H9 (cell line): ENCODE measurements at regions not wholly inside any gene's neighbourhood (a gene's known extent, or its start where the extent isn't known, plus 50 kb on each side); places are given as distances from the start of the nearest gene placed in this dataset.

Experiments used
- DNase-seq: peaks from one replicate; pipeline ENCODE4 v3.0.0-alpha.2; 2017
- H2AFZ ChIP-seq: one replicate; pipeline ENCODE4 v1.6.1; 2013; ENCODE audit warnings: mild to moderate bottlenecking, low read length, control low read depth, moderate library complexity
- H2AK5ac ChIP-seq: 2 replicates; pipeline ENCODE4 v1.6.1; 2013; ENCODE audit warnings: low read length, control low read depth, mixed read lengths; ENCODE audit not compliant: insufficient read length
- H2BK120ac ChIP-seq: one replicate; pipeline ENCODE4 v1.6.1; 2013; ENCODE audit warnings: low read depth, mild to moderate bottlenecking, low read length, control low read depth, inconsistent platforms; ENCODE audit not compliant: poor library complexity, severe bottlenecking
- H2BK12ac ChIP-seq: 2 replicates; pipeline ENCODE4 v1.6.1; 2013; ENCODE audit warnings: low read length, control low read depth, mixed read lengths, low read depth; ENCODE audit not compliant: insufficient read length
- H2BK15ac ChIP-seq: 2 replicates; pipeline ENCODE4 v1.6.1; 2013; ENCODE audit warnings: low read depth, low read length, control low read depth
- H2BK20ac ChIP-seq: one replicate; pipeline ENCODE4 v1.6.1; 2013; ENCODE audit warnings: low read depth, mild to moderate bottlenecking, low read length, control low read depth, inconsistent platforms; ENCODE audit not compliant: poor library complexity, severe bottlenecking
- H2BK5ac ChIP-seq: 2 replicates; pipeline ENCODE4 v1.6.1; 2013; ENCODE audit warnings: low read length, control low read depth, mixed read lengths; ENCODE audit not compliant: insufficient read length
- H3K14ac ChIP-seq: 2 replicates; pipeline ENCODE4 v1.6.1; 2013; ENCODE audit warnings: low read length, control low read depth; ENCODE audit not compliant: insufficient read depth
- H3K18ac ChIP-seq: 2 replicates; pipeline ENCODE4 v1.6.1; 2013; ENCODE audit warnings: low read depth, mild to moderate bottlenecking, mixed read lengths, low read length, control low read depth; ENCODE audit not compliant: insufficient read length
- H3K23ac ChIP-seq: 2 replicates; pipeline ENCODE4 v1.6.1; 2013; ENCODE audit warnings: low read length, control low read depth, mixed read lengths, low read depth; ENCODE audit not compliant: insufficient read length
- H3K23me2 ChIP-seq: 2 replicates; pipeline ENCODE4 v1.6.1; 2013; ENCODE audit warnings: low read depth, mild to moderate bottlenecking, mixed read lengths, low read length, control low read depth; ENCODE audit not compliant: insufficient read length, poor library complexity, severe bottlenecking
- H3K27ac ChIP-seq: 2 replicates; pipeline ENCODE4 v1.5.1; 2013; ENCODE audit warnings: low read length, control low read depth, mixed read lengths, low read depth; ENCODE audit not compliant: insufficient read length
- H3K27me3 ChIP-seq: 2 replicates; pipeline ENCODE4 v1.6.1; 2013; ENCODE audit warnings: low read length, control low read depth, inconsistent platforms; ENCODE audit not compliant: insufficient read depth
- H3K4ac ChIP-seq: 2 replicates; pipeline ENCODE4 v1.6.1; 2013; ENCODE audit warnings: low read depth, mild to moderate bottlenecking, control low read depth, inconsistent platforms, low read length, moderate library complexity
- H3K4me1 ChIP-seq: 2 replicates; pipeline ENCODE4 v1.6.1; 2013; ENCODE audit warnings: low read length, control low read depth, inconsistent platforms; ENCODE audit not compliant: insufficient read depth
- H3K4me2 ChIP-seq: 2 replicates; pipeline ENCODE4 v1.6.1; 2013; ENCODE audit warnings: low read length, control low read depth, mixed read lengths; ENCODE audit not compliant: insufficient read length, insufficient read depth
- H3K56ac ChIP-seq: 2 replicates; pipeline ENCODE4 v1.6.1; 2013; ENCODE audit warnings: low read depth, mild to moderate bottlenecking, mixed read lengths, low read length, control low read depth; ENCODE audit not compliant: insufficient read length
- H3K79me1 ChIP-seq: 2 replicates; pipeline ENCODE4 v1.6.1; 2013; ENCODE audit warnings: low read depth, mild to moderate bottlenecking, moderate library complexity, low read length, control low read depth, inconsistent platforms; ENCODE audit not compliant: insufficient read depth, poor library complexity, severe bottlenecking
- H3K79me2 ChIP-seq: 2 replicates; pipeline ENCODE4 v1.6.1; 2013; ENCODE audit warnings: low read length, control low read depth, inconsistent platforms; ENCODE audit not compliant: insufficient read depth
- H3K9ac ChIP-seq: 2 replicates; pipeline ENCODE4 v1.6.1; 2013; ENCODE audit warnings: low read length, control low read depth, mixed read lengths; ENCODE audit not compliant: insufficient read length; ENCODE audit errors: extremely low read depth
- H3K9me3 ChIP-seq: one replicate; pipeline ENCODE4 v1.6.1; 2013; ENCODE audit warnings: low read depth, low read length, inconsistent platforms; ENCODE audit not compliant: control insufficient read depth
- H3T11ph ChIP-seq: one replicate; pipeline ENCODE4 v1.6.1; 2013; ENCODE audit warnings: mild to moderate bottlenecking, low read length, control low read depth, inconsistent platforms
- H4K20me1 ChIP-seq: one replicate; pipeline ENCODE4 v1.6.1; 2013; ENCODE audit not compliant: control insufficient read depth, insufficient read length, insufficient read depth
- H4K5ac ChIP-seq: 2 replicates; pipeline ENCODE4 v1.6.1; 2013; ENCODE audit warnings: low read depth, mild to moderate bottlenecking, mixed read lengths, low read length, control low read depth; ENCODE audit not compliant: insufficient read length
- H4K8ac ChIP-seq: replicated peaks from 2 replicates; pipeline ENCODE4 v1.6.1; 2013; ENCODE audit warnings: low read length, control low read depth, mixed read lengths, low read depth; ENCODE audit not compliant: insufficient read length
- H4K91ac ChIP-seq: 2 replicates; pipeline ENCODE4 v1.6.1; 2013; ENCODE audit warnings: low read depth, mild to moderate bottlenecking, moderate library complexity, mixed read lengths, low read length, control low read depth; ENCODE audit not compliant: insufficient read length
- H3K27ac Mint-ChIP-seq, 3 experiments: 2 replicates in 2 of 3; 3 replicates in 1 of 3; pipeline ENCODE4 v1.8.0; 2020 to 2021; ENCODE audit warnings: mixed read lengths in 3 of 3, mild to moderate bottlenecking in 1 of 3, moderate library complexity in 1 of 3
- H3K27me3 Mint-ChIP-seq: 2 replicates; pipeline ENCODE4 v1.8.0; 2021; ENCODE audit warnings: low read depth, mild to moderate bottlenecking, moderate library complexity, mixed read lengths
- H3K36me3 Mint-ChIP-seq, 3 experiments: 2 replicates in 2 of 3; 3 replicates in 1 of 3; pipeline ENCODE4 v1.8.0; 2020 to 2021; ENCODE audit warnings: low read depth in 3 of 3, mixed read lengths in 3 of 3; ENCODE audit not compliant: insufficient read depth in 1 of 3
- H3K4me1 Mint-ChIP-seq, 2 experiments: 2 replicates each; pipeline ENCODE4 v1.8.0; 2020; ENCODE audit warnings: mixed read lengths in 2 of 2
- H3K4me3 Mint-ChIP-seq, 2 experiments: 2 replicates in 1 of 2; 3 replicates in 1 of 2; pipeline ENCODE4 v1.8.0; 2020 to 2021; ENCODE audit warnings: mild to moderate bottlenecking in 2 of 2, mixed read lengths in 2 of 2, moderate library complexity in 1 of 2
- H3K9me3 Mint-ChIP-seq, 2 experiments: 2 replicates in 1 of 2; 3 replicates in 1 of 2; pipeline ENCODE4 v1.8.0; 2020; ENCODE audit warnings: mild to moderate bottlenecking in 2 of 2, mixed read lengths in 2 of 2, moderate library complexity in 1 of 2
- CTCF ChIP-seq: fragments of 200-600 bp; sonication (generic); conservative IDR thresholded peaks from 3 replicates; pipeline ENCODE4 v1.8.0; 2021; ENCODE audit warnings: antibody characterized with exemption, mild to moderate bottlenecking
- WGBS: extraction: QIAGEN DNeasy Blood & Tissue Kit; methylation state at CpG from one replicate; pipeline ENCODE4 v1.1.7; 2013; ENCODE audit warnings: missing lambda C conversion rate, low lambda C conversion rate, mixed read lengths; ENCODE audit not compliant: insufficient read length; ENCODE audit errors: extremely low coverage; 5-methylcytosine and 5-hydroxymethylcytosine counted together

GRCh38 chr12:105823810-105824209 lies 314.9 kb downstream of the NUAK1 start:
- H3K27ac Mint-ChIP-seq: no peak overlapping the region
- Histone ChIP-seq H2BK5ac (no peak overlapping the region), H3K18ac (no peak overlapping the region), H4K5ac (no peak overlapping the region), H3K9me3 (no peaks in the 10 kb centered on the region), H3K4ac (no peak overlapping the region), H2BK15ac (no peak overlapping the region), H3T11ph (no peak overlapping the region), H3K79me2 (no peaks in the 10 kb centered on the region), H3K23ac (no peak overlapping the region), H2BK12ac (no peak overlapping the region), H3K56ac (no peak overlapping the region), H3K23me2 (no peaks in the 10 kb centered on the region), H2AK5ac (no peak overlapping the region), H2BK20ac (no peak overlapping the region), H4K8ac (no peak overlapping the region), H3K4me1 (peaks cover 2% of the 10 kb centered on the region; the same call in 1 of the 2 replicates), H4K91ac (no peak overlapping the region), H3K79me1 (no peaks in the 10 kb centered on the region), H3K9ac (no peak overlapping the region), H3K14ac (no peak overlapping the region), H2BK120ac (no peak overlapping the region), H3K27ac (no peak overlapping the region), H3K4me2 (no peak overlapping the region), H4K20me1 (no peaks in the 10 kb centered on the region), H2AFZ (no peak overlapping the region), H3K27me3 (no peaks in the 10 kb centered on the region)
- H3K9me3 Mint-ChIP-seq: peaks cover 3 to 8% of the 10 kb centered on the region in 2 experiments
- TF ChIP-seq CTCF: no peak
- WGBS: no CpG with 5 or more reads among the region's 3 CpGs
- no peak for DNase-seq
- H3K36me3 Mint-ChIP-seq: peaks cover 0 to 2% (median 0%) of the 10 kb centered on the region in 3 experiments; a peak in 3 of 7 replicates
- peaks cover 20 to 21% of the 10 kb centered on the region in 2 experiments for H3K4me1 Mint-ChIP-seq
- H3K4me3 Mint-ChIP-seq: no peak overlapping the region
- H3K27me3 Mint-ChIP-seq: no peaks in the 10 kb centered on the region; the same call in 1 of the 2 replicates
